Bronchial epithelial cell (primary cell): ENCODE measurements at regions not wholly inside any gene's neighbourhood (a gene's known extent, or its start where the extent isn't known, plus 50 kb on each side); places are given as distances from the start of the nearest gene placed in this dataset.

ENCODE experiments used
- DNase-seq: peaks from one replicate; pipeline ENCODE4 v3.0.0-alpha.2; 2010; ENCODE audit warnings: low read depth
- FAIRE-seq: peaks from 2 replicates; lab custom pipeline; 2011; peaks lifted over from hg19 to GRCh38; lab: Jason Lieb, UNC
- H3K27me3 ChIP-seq: 2 replicates; pipeline ENCODE4 v1.5.1; 2011; ENCODE audit warnings: low read length; ENCODE audit not compliant: control insufficient read depth, insufficient read depth
- H3K36me3 ChIP-seq: 2 replicates; pipeline ENCODE4 v1.5.1; 2011; ENCODE audit warnings: low read length; ENCODE audit not compliant: control insufficient read depth, insufficient read depth
- H3K4me3 ChIP-seq: 2 replicates; pipeline ENCODE4 v1.5.1; 2011; ENCODE audit warnings: mild to moderate bottlenecking, low read depth, low read length, control low read depth
- TF ChIP-seq, protein P1 (sequence below): IDR thresholded peaks from 2 replicates; pipeline ENCODE4 v1.5.1; 2011; ENCODE audit warnings: mild to moderate bottlenecking, moderate library complexity, low read length, control low read depth, inconsistent platforms; ENCODE audit not compliant: insufficient read depth, severe bottlenecking

DNA sequence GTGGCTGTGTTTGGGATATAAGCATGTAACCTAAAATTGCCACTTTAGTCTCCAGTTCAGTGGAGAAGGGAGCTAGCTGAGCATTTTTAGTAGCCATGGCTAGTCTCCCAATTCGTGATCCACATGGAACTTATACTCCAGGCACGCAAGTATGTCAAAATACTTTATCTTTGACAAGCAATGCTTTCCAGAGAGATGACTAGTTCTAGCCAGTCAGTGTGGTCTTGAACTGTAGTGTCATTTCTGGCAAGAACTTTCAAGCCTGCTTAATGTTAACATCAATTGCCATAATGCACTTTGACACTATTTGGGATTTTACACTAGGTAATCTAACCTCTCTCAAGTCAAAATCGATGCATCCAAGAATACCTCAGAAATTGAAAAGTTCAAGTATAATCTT lies 660.0 kb downstream of the PTPRC start:
- TF ChIP-seq, protein P1, sequence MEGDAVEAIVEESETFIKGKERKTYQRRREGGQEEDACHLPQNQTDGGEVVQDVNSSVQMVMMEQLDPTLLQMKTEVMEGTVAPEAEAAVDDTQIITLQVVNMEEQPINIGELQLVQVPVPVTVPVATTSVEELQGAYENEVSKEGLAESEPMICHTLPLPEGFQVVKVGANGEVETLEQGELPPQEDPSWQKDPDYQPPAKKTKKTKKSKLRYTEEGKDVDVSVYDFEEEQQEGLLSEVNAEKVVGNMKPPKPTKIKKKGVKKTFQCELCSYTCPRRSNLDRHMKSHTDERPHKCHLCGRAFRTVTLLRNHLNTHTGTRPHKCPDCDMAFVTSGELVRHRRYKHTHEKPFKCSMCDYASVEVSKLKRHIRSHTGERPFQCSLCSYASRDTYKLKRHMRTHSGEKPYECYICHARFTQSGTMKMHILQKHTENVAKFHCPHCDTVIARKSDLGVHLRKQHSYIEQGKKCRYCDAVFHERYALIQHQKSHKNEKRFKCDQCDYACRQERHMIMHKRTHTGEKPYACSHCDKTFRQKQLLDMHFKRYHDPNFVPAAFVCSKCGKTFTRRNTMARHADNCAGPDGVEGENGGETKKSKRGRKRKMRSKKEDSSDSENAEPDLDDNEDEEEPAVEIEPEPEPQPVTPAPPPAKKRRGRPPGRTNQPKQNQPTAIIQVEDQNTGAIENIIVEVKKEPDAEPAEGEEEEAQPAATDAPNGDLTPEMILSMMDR = no peak
- FAIRE-seq = no peak

DNA sequence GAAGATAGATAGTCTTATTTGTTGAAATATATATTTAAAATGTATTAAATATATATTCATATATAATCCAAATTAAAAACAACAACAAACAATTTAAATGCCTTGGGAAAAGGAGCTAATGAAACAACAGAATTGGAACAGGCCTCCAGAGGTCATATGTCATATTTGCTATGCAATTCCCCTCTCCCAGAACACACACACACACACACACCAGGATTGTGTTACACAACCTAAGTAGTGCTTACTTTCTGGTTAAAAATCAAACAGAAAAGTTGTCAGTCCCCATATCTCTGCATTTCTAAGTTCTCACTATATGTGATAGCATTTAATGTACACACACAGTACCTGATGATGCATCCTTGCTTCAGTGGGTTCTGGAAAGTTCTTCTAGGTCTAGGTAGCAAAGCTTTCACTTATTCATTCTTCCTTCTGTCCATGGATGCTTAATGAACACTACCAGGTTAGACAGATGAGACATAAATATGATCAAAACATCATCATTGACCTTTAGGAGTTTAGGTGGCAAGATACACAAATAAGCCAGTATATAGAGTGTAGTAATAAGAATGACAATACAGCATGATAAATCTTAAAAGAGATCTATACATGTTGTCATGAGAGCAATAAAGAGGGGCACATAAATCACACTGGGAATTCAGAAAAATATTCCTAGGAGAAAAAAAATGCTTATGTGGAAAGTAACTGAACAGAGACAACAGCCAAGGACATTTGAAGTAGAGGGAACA lies 662.8 kb downstream of the PTPRC start:
- TF ChIP-seq, protein P1 = no peak
- Histone ChIP-seq H3K27me3 (no peaks in the 10 kb centered on the region), H3K4me3 (no peak overlapping the region), H3K36me3 (no peaks in the 10 kb centered on the region)
- DNase-seq (no peak), FAIRE-seq (no peak)

More for the DNA sequence above, 660.0 kb downstream of the PTPRC start:
- no peaks in the 10 kb centered on the region for H3K27me3 ChIP-seq
- DNase-seq = no peak
- H3K4me3 ChIP-seq = no peak overlapping the region
- H3K36me3 ChIP-seq = no peaks in the 10 kb centered on the region

DNA sequence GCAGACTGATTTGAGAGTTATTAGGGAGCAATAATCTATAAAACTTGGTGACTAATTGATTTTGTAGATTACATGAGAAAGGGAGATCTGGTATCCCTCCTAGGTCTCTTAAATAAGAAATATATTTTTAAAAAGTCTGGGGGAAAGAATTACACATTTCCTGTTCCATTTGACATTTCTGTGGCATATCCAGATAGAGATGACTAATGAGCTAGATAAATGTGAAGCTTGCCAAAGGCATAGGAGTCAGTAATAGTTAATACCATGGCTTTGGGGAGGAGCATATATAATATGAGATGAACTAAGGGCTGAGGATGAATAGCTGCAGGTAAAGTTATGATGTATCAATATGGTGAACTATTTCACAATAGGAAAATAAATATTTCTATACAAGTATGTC lies 663.7 kb downstream of the PTPRC start:
- FAIRE-seq (no peak), DNase-seq (peak; percentile 86)
- TF ChIP-seq, protein P1 = no peak
- no peak overlapping the region for H3K4me3 ChIP-seq
- no peaks in the 10 kb centered on the region for H3K27me3 ChIP-seq
- H3K36me3 ChIP-seq = no peaks in the 10 kb centered on the region

DNA sequence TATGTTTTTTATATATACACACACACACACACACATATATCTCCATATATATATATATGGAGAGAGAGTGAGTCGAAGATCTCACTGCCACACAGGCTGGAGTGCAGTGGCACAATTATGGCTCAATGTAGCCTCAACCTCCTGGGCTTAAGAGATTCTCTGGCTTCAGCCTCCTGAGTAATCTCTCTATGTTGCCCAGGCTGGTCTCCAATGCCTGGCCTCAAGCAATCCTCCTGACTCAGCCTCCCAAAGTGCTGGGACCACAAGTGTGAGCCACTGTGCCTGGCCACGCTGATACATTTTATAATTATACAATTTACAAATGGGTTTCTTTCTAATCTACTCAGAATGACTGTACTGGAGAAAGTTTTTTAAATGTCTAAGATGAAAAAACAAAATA lies 664.2 kb downstream of the PTPRC start:
- no peaks in the 10 kb centered on the region for H3K36me3 ChIP-seq
- no peak overlapping the region for H3K4me3 ChIP-seq
- FAIRE-seq = no peak
- no peak for DNase-seq
- H3K27me3 ChIP-seq = no peaks in the 10 kb centered on the region
- TF ChIP-seq, protein P1 = no peak

DNA sequence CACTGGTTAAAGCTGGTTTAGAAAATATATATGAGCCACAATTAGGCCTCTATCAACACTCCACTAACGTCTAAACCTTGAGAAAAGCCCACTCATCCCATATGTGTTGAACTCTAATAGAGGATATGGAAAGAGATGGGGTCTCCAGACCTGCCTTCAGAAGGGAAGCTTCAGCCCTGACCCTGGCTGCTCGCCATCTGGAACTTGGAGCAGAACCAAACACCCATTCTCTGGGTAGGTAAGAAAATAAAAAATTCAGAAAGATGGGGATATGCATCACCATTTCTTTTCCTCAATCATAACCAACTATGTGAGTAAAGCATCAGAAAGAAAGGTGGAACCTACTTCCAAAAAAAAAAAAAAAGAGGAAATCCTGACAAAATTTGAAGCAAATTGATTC lies 666.2 kb downstream of the PTPRC start:
- TF ChIP-seq, protein P1 = no peak
- FAIRE-seq (no peak), DNase-seq (no peak)
- Histone ChIP-seq H3K4me3 (no peak overlapping the region), H3K27me3 (no peaks in the 10 kb centered on the region), H3K36me3 (no peaks in the 10 kb centered on the region)
